ENCODE measurements at regions not wholly inside any gene's neighbourhood (a gene's known extent, or its start where the extent isn't known, plus 50 kb on each side); places are given as distances from the start of the nearest gene placed in this dataset.

GRCh38 chr21:15441992-15442391 lies 287.8 kb upstream of the USP25 start (continued):
- TF ChIP-seq EZH2 (IDR thresholded peaks at IDR 0.05; ENCODE audit: low read depth, unreplicated experiment): no peak

DNA sequence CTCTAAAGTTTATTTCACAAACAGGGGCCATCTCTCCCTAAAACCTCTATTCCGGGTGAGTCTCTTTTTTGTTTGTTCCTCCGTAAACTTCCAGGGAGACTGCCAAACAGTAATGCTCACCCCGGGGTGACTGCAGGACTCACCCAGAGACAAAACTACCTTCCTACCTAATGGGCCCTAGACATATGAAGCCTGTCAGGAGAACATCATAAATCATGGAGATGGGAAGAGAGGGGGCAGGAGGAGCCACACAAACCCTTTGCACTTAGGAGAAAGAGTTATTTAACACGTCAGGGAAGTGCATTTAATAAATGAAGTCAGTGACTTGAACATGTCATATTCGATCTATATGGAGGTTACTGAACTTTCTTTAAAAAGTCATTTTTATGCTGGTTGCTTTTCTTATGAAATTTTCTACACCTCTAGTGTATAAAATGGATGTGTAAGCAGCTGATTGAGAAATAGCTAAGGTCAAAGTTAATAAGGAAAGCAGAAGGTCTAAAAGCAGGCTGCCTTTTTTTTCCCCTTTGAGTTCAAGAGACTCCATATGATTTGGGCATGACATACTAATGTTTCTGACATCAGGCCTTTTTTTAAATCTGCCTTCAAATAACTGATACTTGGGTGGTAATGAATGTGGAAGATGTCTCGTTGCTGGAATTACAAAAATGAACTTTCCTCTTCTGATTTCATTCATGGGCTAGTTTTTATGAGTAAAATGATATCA lies 286.9 kb upstream of the USP25 start:
- peaks cover 22% of the 10 kb centered on the region for H3K4me1 ChIP-seq (ENCODE audit: insufficient read depth)
- H3K27me3 ChIP-seq (ENCODE audit: insufficient read depth): no peaks in the 10 kb centered on the region
- no peaks in the 10 kb centered on the region for H4K20me1 ChIP-seq (replicated peaks; ENCODE audit: insufficient read depth)
- H3F3A ChIP-seq (replicated peaks; ENCODE audit: low read depth): no peaks in the 10 kb centered on the region
- ATAC-seq: no peak
- no peaks in the 10 kb centered on the region for H3K79me2 ChIP-seq (replicated peaks; ENCODE audit: insufficient read depth)
- Mint-ChIP-seq H3K9me3 (peaks cover 14% of the 10 kb centered on the region), H3K27ac (no peak overlapping the region; the same call in 1 of the 2 replicates), H3K4me3 (no peak overlapping the region), H3K27me3 (ENCODE audit: insufficient read depth, low read depth, poor library complexity) (peaks cover 9% of the 10 kb centered on the region), H3K36me3 (ENCODE audit: low read depth) (peaks cover 13% of the 10 kb centered on the region), H3K4me1 (peaks cover 62% of the 10 kb centered on the region)
- TF ChIP-seq CTCF (conservative IDR thresholded peaks at IDR 0.05; ENCODE audit: low read depth in 2 of 2): no peak
- no peak for TF ChIP-seq EZH2 (IDR thresholded peaks at IDR 0.05; ENCODE audit: low read depth, unreplicated experiment)
- TF ChIP-seq, protein P1, sequence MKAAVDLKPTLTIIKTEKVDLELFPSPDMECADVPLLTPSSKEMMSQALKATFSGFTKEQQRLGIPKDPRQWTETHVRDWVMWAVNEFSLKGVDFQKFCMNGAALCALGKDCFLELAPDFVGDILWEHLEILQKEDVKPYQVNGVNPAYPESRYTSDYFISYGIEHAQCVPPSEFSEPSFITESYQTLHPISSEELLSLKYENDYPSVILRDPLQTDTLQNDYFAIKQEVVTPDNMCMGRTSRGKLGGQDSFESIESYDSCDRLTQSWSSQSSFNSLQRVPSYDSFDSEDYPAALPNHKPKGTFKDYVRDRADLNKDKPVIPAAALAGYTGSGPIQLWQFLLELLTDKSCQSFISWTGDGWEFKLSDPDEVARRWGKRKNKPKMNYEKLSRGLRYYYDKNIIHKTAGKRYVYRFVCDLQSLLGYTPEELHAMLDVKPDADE (IDR thresholded peaks at IDR 0.05): no peak
- no peak for TF ChIP-seq NANOG (IDR thresholded peaks at IDR 0.05; ENCODE audit: borderline replicate concordance)
- no peak for TF ChIP-seq STAT1 (IDR thresholded peaks at IDR 0.05; ENCODE audit: unreplicated experiment)
- TF ChIP-seq ZNF462 (CRISPR knock-in tag; IDR thresholded peaks at IDR 0.05): no peak
- no peak for TF ChIP-seq ZNF114 (CRISPR knock-in tag; IDR thresholded peaks at IDR 0.05)
- TF ChIP-seq ZNF331 (CRISPR knock-in tag; IDR thresholded peaks at IDR 0.05; ENCODE audit: low read depth): no peak
- TF ChIP-seq JUNB (IDR thresholded peaks at IDR 0.05; ENCODE audit: unreplicated experiment): no peak
- no peak for TF ChIP-seq CREB1 (CRISPR knock-in tag; IDR thresholded peaks at IDR 0.05; ENCODE audit: low read depth)
- TF ChIP-seq EZH2phosphoT487 (IDR thresholded peaks at IDR 0.05; ENCODE audit: unreplicated experiment): no peak
- no peak for TF ChIP-seq POLR2AphosphoS5 (IDR thresholded peaks at IDR 0.05; ENCODE audit: low read depth)
- TF ChIP-seq REST (IDR thresholded peaks at IDR 0.05; ENCODE audit: unreplicated experiment): no peak
- H3K4me2 ChIP-seq: no peak overlapping the region
- H3K36me3 ChIP-seq (ENCODE audit: insufficient read depth): no peaks in the 10 kb centered on the region
- H3K9me2 ChIP-seq (ENCODE audit: insufficient read depth): no peaks in the 10 kb centered on the region
- H3K27ac ChIP-seq (ENCODE audit: low read depth): no peak overlapping the region
- no peak overlapping the region for H2AFZ ChIP-seq
- H3K4me3 ChIP-seq: no peak overlapping the region
- DNase-seq (ENCODE audit: low spot score): no peak

Measured in GM23338 (cell line).